Lung (tissue), 11 donors: ENCODE measurements at regions not wholly inside any gene's neighbourhood (a gene's known extent, or its start where the extent isn't known, plus 50 kb on each side); places are given as distances from the start of the nearest gene placed in this dataset.

Experiments
- ATAC-seq: fragments of 200-7000 bp; cut with Tn5 transposase; one replicate; pipeline ENCODE4 v1.9.1; 2020; ENCODE audit warnings: moderate number of reproducible peaks; ENCODE audit not compliant: insufficient read depth, low FRiP score
- DNase-seq, 3 donors: peaks; one replicate each; pipeline ENCODE4 v3.0.0-alpha.2; 2013 to 2017
- H3K27ac ChIP-seq, 2 donors: one replicate each; pipeline ENCODE4 v1.5.1; 2013; ENCODE audit warnings: mild to moderate bottlenecking in 2 of 2, moderate library complexity in 2 of 2, control low read depth in 1 of 2, inconsistent platforms in 1 of 2, low read depth in 1 of 2, low read length in 1 of 2
- H3K27me3 ChIP-seq, 3 donors: one replicate each; pipeline ENCODE4 v1.5.1; 2013; ENCODE audit warnings: low read length in 2 of 3; ENCODE audit not compliant: control insufficient read depth in 3 of 3, insufficient read depth in 3 of 3
- H3K36me3 ChIP-seq, 4 donors: one replicate each; pipeline ENCODE4 v1.5.1; 2013; ENCODE audit warnings: low read length in 4 of 4, mild to moderate bottlenecking in 1 of 4, moderate library complexity in 1 of 4; ENCODE audit not compliant: control insufficient read depth in 4 of 4, insufficient read depth in 4 of 4
- H3K4me1 ChIP-seq, 5 donors: one replicate each; pipeline ENCODE4 v1.5.1; 2013; ENCODE audit warnings: low read length in 5 of 5, mild to moderate bottlenecking in 2 of 5, moderate library complexity in 1 of 5; ENCODE audit not compliant: control insufficient read depth in 5 of 5, insufficient read depth in 5 of 5
- H3K4me3 ChIP-seq: one replicate; pipeline ENCODE4 v1.5.1; 2013; ENCODE audit warnings: mild to moderate bottlenecking, control low read depth, moderate library complexity
- H3K9ac ChIP-seq, 2 donors: one replicate each; pipeline ENCODE4 v1.5.1; 2013; ENCODE audit warnings: low read length in 2 of 2, control low read depth in 1 of 2; ENCODE audit not compliant: insufficient read depth in 1 of 2
- H3K9me3 ChIP-seq, 4 donors: one replicate each; pipeline ENCODE4 v1.5.1; 2013; ENCODE audit warnings: low read length in 3 of 4, mild to moderate bottlenecking in 1 of 4, moderate library complexity in 1 of 4; ENCODE audit not compliant: control insufficient read depth in 4 of 4, insufficient read depth in 3 of 4
- WGBS, 2 donors: extraction: QIAGEN DNeasy Blood & Tissue Kit; methylation state at CpG; one replicate each; pipeline ENCODE4 v1.1.7; 2013; 5-methylcytosine and 5-hydroxymethylcytosine counted together
- TF ChIP-seq, protein P1 (sequence below): IDR thresholded peaks from 2 replicates; pipeline ENCODE4 v1.5.1; 2012; ENCODE audit warnings: mild to moderate bottlenecking; ENCODE audit errors: control extremely low read depth, extremely low read depth
- donor health status: control.
- donor health status: control.
- donor health status: Bipolar disorder and iron deficiency.
- donor health status: healthy.
- donor health status: DM: yes; HTN: yes; CAD: no.

DNA sequence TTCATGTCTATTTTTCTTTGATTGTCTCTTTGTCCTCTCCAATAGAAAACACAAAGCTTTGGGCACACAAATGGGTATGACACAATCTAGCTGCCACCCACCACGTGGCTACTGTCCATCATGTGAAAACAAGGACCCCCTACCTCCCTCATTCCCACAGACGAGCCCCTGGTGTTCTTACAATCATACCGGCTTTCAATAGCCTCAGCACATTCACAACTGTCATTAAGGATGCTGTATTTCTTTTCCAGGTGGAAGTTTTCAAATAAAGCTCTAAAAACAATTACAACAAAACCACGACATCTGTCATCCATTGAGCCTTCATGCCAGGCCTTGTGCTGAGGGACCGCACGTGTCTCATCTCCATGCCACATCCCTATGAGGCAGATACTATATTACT lies 552.6 kb upstream of the ADAMTS9 start:
- peaks cover 0 to 2% (median 0%) of the 10 kb centered on the region in 5 donors for H3K4me1 ChIP-seq
- TF ChIP-seq, protein P1, sequence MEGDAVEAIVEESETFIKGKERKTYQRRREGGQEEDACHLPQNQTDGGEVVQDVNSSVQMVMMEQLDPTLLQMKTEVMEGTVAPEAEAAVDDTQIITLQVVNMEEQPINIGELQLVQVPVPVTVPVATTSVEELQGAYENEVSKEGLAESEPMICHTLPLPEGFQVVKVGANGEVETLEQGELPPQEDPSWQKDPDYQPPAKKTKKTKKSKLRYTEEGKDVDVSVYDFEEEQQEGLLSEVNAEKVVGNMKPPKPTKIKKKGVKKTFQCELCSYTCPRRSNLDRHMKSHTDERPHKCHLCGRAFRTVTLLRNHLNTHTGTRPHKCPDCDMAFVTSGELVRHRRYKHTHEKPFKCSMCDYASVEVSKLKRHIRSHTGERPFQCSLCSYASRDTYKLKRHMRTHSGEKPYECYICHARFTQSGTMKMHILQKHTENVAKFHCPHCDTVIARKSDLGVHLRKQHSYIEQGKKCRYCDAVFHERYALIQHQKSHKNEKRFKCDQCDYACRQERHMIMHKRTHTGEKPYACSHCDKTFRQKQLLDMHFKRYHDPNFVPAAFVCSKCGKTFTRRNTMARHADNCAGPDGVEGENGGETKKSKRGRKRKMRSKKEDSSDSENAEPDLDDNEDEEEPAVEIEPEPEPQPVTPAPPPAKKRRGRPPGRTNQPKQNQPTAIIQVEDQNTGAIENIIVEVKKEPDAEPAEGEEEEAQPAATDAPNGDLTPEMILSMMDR = no peak
- 81% methylated on average over 6 of the region's 6 CpGs for WGBS, 2 donors
- no peak overlapping the region for H3K4me3 ChIP-seq
- H3K9ac ChIP-seq = no peak overlapping the region
- H3K27ac ChIP-seq = no peak overlapping the region
- no peaks in the 10 kb centered on the region for H3K9me3 ChIP-seq
- no peak for ATAC-seq
- H3K27me3 ChIP-seq = no peaks in the 10 kb centered on the region
- no peaks in the 10 kb centered on the region for H3K36me3 ChIP-seq
- DNase-seq = no peak

DNA sequence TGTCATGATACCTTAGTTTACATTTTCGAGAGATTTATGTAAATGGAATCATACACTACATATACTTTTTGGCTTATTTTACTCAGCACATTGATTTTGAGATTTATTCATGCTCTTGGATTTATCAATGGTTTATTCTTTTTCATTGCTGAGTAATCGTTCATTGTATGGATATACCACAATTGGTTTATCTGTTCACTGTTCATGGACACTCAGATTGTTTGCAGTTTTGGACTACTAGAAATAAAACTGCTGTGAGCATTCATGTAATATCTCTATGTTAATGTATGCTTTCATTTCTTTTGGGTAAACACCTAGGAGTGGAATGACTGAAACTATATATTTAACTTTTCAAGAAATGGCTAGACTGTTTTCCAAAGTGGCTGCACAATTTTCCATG lies 550.9 kb upstream of the ADAMTS9 start:
- TF ChIP-seq, protein P1 = no peak
- Histone ChIP-seq H3K27me3 (no peaks in the 10 kb centered on the region), H3K9me3 (no peaks in the 10 kb centered on the region), H3K9ac (no peak overlapping the region), H3K36me3 (no peaks in the 10 kb centered on the region), H3K27ac (no peak overlapping the region), H3K4me1 (no peaks in the 10 kb centered on the region), H3K4me3 (no peak overlapping the region)
- DNase-seq (no peak), ATAC-seq (no peak)
- WGBS, 2 donors = 66 to 91% methylated on average over 2 of the region's 2 CpGs

DNA sequence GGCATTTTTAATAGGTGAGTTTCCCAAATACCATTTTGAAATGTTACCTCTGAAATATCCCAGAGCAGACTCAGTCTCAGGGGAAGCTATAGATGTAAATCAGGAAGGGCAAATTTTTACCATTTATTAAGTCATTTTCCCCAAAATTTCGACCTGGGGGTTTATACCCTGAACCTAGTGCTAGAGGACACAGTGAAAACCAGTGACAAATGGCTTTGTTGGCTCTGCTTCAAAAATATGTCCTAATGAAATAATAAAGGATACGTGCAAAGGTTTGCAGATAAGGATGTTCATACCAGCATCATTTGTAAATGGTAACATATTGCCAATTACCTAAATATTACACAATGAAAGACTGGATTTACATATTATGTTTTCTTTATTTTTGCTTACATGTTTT lies 546.7 kb upstream of the ADAMTS9 start:
- Histone ChIP-seq H3K4me1 (no peaks in the 10 kb centered on the region), H3K27ac (no peak overlapping the region), H3K4me3 (no peak overlapping the region), H3K36me3 (no peaks in the 10 kb centered on the region), H3K27me3 (no peaks in the 10 kb centered on the region), H3K9ac (no peak overlapping the region), H3K9me3 (no peaks in the 10 kb centered on the region)
- TF ChIP-seq, protein P1 = no peak
- WGBS, 2 donors = 56 to 60% methylated on average over 2 of the region's 2 CpGs
- ATAC-seq = no peak
- DNase-seq = no peak

DNA sequence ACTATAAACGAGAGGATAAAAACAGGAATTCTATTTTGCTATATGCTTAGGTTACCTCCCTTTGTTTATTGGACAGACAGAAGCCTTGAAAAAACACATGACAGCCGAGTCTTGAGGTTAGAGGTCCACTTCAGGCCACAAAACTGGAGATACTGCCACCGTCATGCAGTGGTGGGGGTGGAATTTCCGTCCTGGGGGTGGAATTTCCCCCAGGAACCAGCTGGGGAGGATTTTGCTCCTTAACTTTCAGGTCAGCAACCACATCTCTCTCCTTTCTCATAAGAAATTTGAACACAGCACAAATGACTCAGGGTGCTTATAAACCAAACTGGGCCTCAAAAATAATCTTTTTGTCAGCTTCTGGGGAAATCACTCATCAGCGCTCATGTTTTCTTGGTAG lies 545.8 kb upstream of the ADAMTS9 start:
- Histone ChIP-seq H3K27me3 (no peaks in the 10 kb centered on the region), H3K4me1 (no peaks in the 10 kb centered on the region), H3K36me3 (no peaks in the 10 kb centered on the region), H3K27ac (no peak overlapping the region), H3K9me3 (no peaks in the 10 kb centered on the region), H3K4me3 (no peak overlapping the region), H3K9ac (no peak overlapping the region)
- DNase-seq (no peak), ATAC-seq (no peak)
- WGBS, 2 donors = 76 to 80% methylated on average over 5 of the region's 5 CpGs
- TF ChIP-seq, protein P1 = no peak
